AG08396 (cell line): ENCODE measurements at regions not wholly inside any gene's neighbourhood (a gene's known extent, or its start where the extent isn't known, plus 50 kb on each side); places are given as distances from the start of the nearest gene placed in this dataset.
"Not testable (repeated sequence)": the region's sequence is repeated elsewhere in the genome, so short reads cannot be mapped to it uniquely, and the experiment has no call there.

Experiments
- DNase-seq: peaks from one replicate; pipeline ENCODE4 v3.0.0; 2012; ENCODE audit warnings: low spot score, mixed read lengths

GRCh38 chr6:68013780-68014515 lies 621.1 kb upstream of the ADGRB3 start:
- no peak for DNase-seq

GRCh38 chr6:68012822-68013221 lies 622.3 kb upstream of the ADGRB3 start:
- no peak for DNase-seq

- no peak for DNase-seq
These were observed 624.1 kb upstream of the ADGRB3 start for GRCh38 chr6:68010936-68011335.

- DNase-seq = no peak
These were observed 626.6 kb upstream of the ADGRB3 start for GRCh38 chr6:68008445-68008844.

GRCh38 chr6:68007717-68008116 lies 627.4 kb upstream of the ADGRB3 start:
- DNase-seq = no peak

- no peak for DNase-seq
These were observed 648.3 kb upstream of the ADGRB3 start for GRCh38 chr6:67986694-67987232.

GRCh38 chr6:67976486-67976885 lies 658.6 kb upstream of the ADGRB3 start:
- no peak for DNase-seq

GRCh38 chr6:67974931-67975330 lies 660.2 kb upstream of the ADGRB3 start:
- DNase-seq = no peak

GRCh38 chr6:67971812-67972211 lies 663.3 kb upstream of the ADGRB3 start:
- no peak for DNase-seq

GRCh38 chr6:67966830-67967229 lies 668.3 kb upstream of the ADGRB3 start:
- DNase-seq = no peak

- no peak for DNase-seq
These were observed 678.7 kb upstream of the ADGRB3 start for GRCh38 chr6:67956352-67956751.

- no peak for DNase-seq
These were observed 682.1 kb upstream of the ADGRB3 start for GRCh38 chr6:67952948-67953347.

GRCh38 chr6:67952121-67952520 lies 683.0 kb upstream of the ADGRB3 start:
- peak; percentile 10 for DNase-seq

GRCh38 chr6:67947762-67948161 lies 687.3 kb upstream of the ADGRB3 start:
- not testable (repeated sequence) for DNase-seq

- no peak for DNase-seq
These were observed 699.1 kb upstream of the ADGRB3 start for GRCh38 chr6:67935976-67936477.

GRCh38 chr6:67933278-67933677 lies 701.8 kb upstream of the ADGRB3 start:
- DNase-seq = no peak

GRCh38 chr6:67922588-67922987 lies 712.5 kb upstream of the ADGRB3 start:
- not testable (repeated sequence) for DNase-seq

- not testable (repeated sequence) for DNase-seq
These were observed 715.0 kb upstream of the ADGRB3 start for GRCh38 chr6:67920040-67920439.

- DNase-seq = peak; percentile 2
These were observed 718.7 kb upstream of the ADGRB3 start for GRCh38 chr6:67916399-67916798.

GRCh38 chr6:67914419-67914818 lies 720.7 kb upstream of the ADGRB3 start:
- DNase-seq = no peak

- DNase-seq = no peak
These were observed 725.7 kb upstream of the ADGRB3 start for GRCh38 chr6:67909354-67909753.

GRCh38 chr6:67908379-67908778 lies 726.7 kb upstream of the ADGRB3 start:
- DNase-seq = no peak

- not testable (repeated sequence) for DNase-seq
These were observed 730.3 kb upstream of the ADGRB3 start for GRCh38 chr6:67904735-67905134.

- no peak for DNase-seq
These were observed 736.2 kb upstream of the ADGRB3 start for GRCh38 chr6:67898875-67899274.
